Ascending aorta (tissue), 2 donors: ENCODE measurements at regions not wholly inside any gene's neighbourhood (a gene's known extent, or its start where the extent isn't known, plus 50 kb on each side); places are given as distances from the start of the nearest gene placed in this dataset.

ENCODE experiments used
- DNase-seq, 2 donors: peaks; one replicate each; pipeline ENCODE4 v3.0.0-alpha.2; 2019; ENCODE audit warnings: low spot score in 2 of 2
- H3K27ac ChIP-seq, 2 donors: fragments of 200-600 bp; sonication (generic); one replicate each; pipeline ENCODE4 v1.5.1; 2016 to 2017; ENCODE audit warnings: mild to moderate bottlenecking in 1 of 2
- H3K27me3 ChIP-seq: fragments of 200-600 bp; sonication (generic); one replicate; pipeline ENCODE4 v1.5.1; 2017
- H3K36me3 ChIP-seq, 2 donors: fragments of 200-600 bp; sonication (generic); one replicate each; pipeline ENCODE4 v1.5.1; 2016
- H3K4me1 ChIP-seq, 2 donors: fragments of 200-600 bp; sonication (generic); one replicate each; pipeline ENCODE4 v1.5.1; 2016 to 2017; ENCODE audit warnings: mild to moderate bottlenecking in 1 of 2
- H3K4me3 ChIP-seq, 2 donors: fragments of 200-600 bp; sonication (generic); one replicate each; pipeline ENCODE4 v1.5.1; 2016 to 2017; ENCODE audit warnings: mild to moderate bottlenecking in 1 of 2
- H3K9me3 ChIP-seq, 2 donors: fragments of 200-600 bp; sonication (generic); one replicate each; pipeline ENCODE4 v1.5.1; 2016
- intact Hi-C: fragments of 100-400 bp; cut with DNase I; formaldehyde crosslinking; loops from one replicate; pipeline ENCODE4 v1.15.1; 2023
- TF ChIP-seq, protein P1 (sequence below), 3 experiments: fragments of 200-600 bp in 2 of 3; fragments of 450-650 bp in 1 of 3; sonication (generic) in 2 of 3; IDR thresholded peaks; one replicate each; pipeline ENCODE4 v1.5.1; 2016 to 2019; ENCODE audit warnings: antibody characterized with exemption in 3 of 3, mild to moderate bottlenecking in 1 of 3, moderate library complexity in 1 of 3

DNA sequence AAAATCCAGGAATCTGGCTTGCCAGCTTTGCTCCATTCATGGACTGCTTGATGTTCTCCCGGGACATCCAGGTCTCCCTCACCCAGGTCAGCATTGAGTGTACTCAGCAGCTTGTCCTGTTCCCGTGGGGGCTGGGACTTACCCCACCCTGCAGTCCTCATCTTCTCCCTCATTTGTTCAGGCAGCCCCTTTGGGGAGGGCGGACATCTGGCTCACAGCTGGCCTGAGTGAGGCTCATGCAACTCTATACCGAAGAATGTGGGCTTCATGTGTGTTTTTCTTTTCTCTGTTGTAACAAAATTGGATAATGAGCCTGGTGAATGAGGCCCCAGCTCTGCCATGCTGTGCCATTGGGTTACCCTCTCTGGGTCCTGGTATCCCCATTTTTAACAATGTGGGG is 227.7 kb upstream of the TENM4 start:
- intact Hi-C loops, result no loop called here
- H3K36me3 ChIP-seq, result no peaks in the 10 kb centered on the region
- DNase-seq, result no peak
- no peak overlapping the region for H3K27ac ChIP-seq
- no peaks in the 10 kb centered on the region for H3K27me3 ChIP-seq
- H3K4me1 ChIP-seq, result no peaks in the 10 kb centered on the region
- H3K4me3 ChIP-seq, result no peak overlapping the region
- TF ChIP-seq, protein P1, sequence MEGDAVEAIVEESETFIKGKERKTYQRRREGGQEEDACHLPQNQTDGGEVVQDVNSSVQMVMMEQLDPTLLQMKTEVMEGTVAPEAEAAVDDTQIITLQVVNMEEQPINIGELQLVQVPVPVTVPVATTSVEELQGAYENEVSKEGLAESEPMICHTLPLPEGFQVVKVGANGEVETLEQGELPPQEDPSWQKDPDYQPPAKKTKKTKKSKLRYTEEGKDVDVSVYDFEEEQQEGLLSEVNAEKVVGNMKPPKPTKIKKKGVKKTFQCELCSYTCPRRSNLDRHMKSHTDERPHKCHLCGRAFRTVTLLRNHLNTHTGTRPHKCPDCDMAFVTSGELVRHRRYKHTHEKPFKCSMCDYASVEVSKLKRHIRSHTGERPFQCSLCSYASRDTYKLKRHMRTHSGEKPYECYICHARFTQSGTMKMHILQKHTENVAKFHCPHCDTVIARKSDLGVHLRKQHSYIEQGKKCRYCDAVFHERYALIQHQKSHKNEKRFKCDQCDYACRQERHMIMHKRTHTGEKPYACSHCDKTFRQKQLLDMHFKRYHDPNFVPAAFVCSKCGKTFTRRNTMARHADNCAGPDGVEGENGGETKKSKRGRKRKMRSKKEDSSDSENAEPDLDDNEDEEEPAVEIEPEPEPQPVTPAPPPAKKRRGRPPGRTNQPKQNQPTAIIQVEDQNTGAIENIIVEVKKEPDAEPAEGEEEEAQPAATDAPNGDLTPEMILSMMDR (IDR thresholded peaks at IDR 0.05), result no peak
- H3K9me3 ChIP-seq, result no peaks in the 10 kb centered on the region

DNA sequence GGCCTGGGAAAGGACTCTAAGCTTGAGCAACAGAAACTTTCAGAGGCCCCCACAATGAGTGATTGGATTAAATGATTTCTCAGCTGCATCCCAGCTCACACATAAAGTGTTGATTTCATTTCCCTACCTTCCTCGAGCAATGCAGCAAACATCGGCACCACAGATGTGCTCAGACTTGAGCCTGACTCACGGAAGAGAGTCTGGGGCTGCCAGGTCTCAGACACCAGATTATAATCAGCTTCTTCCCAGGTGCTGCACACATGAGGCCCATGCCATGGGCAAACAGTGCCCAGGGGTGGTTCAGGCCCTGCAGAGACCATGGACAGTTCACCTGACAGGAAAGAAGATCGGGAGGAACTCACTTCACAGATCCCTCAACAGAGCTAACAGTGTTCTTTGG is 226.6 kb upstream of the TENM4 start:
- Histone ChIP-seq H3K9me3 (no peaks in the 10 kb centered on the region), H3K27me3 (no peaks in the 10 kb centered on the region), H3K4me1 (no peaks in the 10 kb centered on the region), H3K4me3 (no peak overlapping the region), H3K36me3 (no peaks in the 10 kb centered on the region), H3K27ac (no peak overlapping the region)
- intact Hi-C loops, result no loop called here
- DNase-seq, result no peak
- TF ChIP-seq, protein P1 (IDR thresholded peaks at IDR 0.05), result no peak

DNA sequence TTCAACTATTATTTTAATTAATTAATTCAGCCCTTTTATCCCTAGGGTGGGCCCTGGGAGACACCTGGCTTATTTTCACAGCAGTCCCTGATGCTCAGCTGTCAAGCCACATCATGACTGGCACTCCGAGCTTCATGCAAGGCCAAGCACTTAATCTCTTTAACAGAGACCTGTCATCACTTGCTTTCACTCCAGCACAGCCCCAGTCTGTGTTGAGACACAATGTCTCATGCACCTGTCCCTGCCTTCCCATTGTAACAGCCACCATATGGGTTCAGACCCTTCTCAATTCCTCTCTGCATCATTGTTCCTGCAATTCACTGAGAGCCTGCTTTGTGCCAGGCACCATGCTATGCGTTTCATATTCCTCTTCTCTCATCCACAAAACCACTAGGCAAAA is 222.2 kb upstream of the TENM4 start:
- H3K27ac ChIP-seq, result no peak overlapping the region
- H3K27me3 ChIP-seq, result no peaks in the 10 kb centered on the region
- H3K4me3 ChIP-seq, result no peak overlapping the region
- intact Hi-C loops, result no loop called here
- H3K4me1 ChIP-seq, result no peaks in the 10 kb centered on the region
- H3K9me3 ChIP-seq, result no peaks in the 10 kb centered on the region
- TF ChIP-seq, protein P1 (IDR thresholded peaks at IDR 0.05), result no peak
- H3K36me3 ChIP-seq, result no peaks in the 10 kb centered on the region
- DNase-seq, result no peak

DNA sequence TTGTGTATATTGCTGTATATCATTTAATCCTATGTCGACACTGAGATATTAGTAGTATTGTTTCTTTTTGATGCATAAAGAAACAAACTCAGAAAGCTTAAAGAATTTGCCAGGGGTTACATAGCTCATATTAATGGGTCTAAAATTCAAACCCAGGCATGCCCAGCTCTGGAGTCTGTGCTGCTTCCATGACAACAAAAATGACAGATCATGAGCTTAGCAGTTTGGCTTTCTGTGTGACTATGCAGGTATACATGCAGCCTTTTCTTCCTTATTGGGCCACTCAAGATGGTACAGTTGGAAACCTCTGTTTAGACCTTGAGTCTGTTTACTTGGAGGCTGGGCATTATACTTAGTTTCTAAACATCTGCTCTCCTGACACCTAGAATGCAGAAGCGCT is 220.5 kb upstream of the TENM4 start:
- Histone ChIP-seq H3K4me1 (no peaks in the 10 kb centered on the region), H3K9me3 (no peaks in the 10 kb centered on the region), H3K36me3 (no peaks in the 10 kb centered on the region), H3K27ac (no peak overlapping the region), H3K4me3 (no peak overlapping the region), H3K27me3 (no peaks in the 10 kb centered on the region)
- DNase-seq, result no peak
- intact Hi-C loops, result no loop called here
- TF ChIP-seq, protein P1 (IDR thresholded peaks at IDR 0.05), result no peak

DNA sequence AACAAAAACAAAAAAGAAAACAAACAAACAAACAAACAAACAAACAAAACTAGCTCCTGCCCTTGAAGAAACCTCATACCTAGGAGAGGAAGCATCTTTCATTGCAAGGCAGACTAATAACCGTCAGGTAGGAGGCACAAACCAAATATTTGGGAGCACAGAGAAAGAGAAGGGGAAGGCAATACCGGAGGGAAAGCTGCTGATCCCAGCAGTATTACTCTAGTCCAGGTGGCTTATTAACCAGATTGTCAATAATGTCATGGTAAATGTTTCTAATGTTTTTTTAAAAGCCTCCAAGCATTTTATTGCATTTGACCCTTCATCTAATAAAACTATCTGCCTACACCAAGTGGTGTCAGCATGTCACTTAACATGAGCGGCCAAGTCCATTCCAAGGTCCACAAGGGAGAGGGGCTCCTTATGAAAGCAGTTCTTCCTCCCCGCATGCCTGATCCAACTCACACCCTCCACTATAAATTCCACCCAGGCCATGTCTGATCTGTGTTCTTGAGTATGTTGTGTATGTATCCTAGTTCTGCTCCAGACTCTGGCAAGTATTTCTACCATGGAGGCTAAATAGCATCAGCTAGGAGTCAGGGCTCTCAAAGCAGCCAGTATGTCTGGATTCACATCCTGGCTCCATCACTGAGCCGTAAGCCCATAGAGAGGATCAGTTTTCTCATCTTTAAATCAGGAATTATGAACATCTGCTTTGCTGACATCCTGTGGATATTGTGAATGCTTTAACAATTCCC is 208.1 kb upstream of the TENM4 start:
- Histone ChIP-seq H3K27me3 (no peaks in the 10 kb centered on the region), H3K4me1 (no peaks in the 10 kb centered on the region), H3K4me3 (no peak overlapping the region), H3K36me3 (no peaks in the 10 kb centered on the region), H3K27ac (no peak overlapping the region), H3K9me3 (no peaks in the 10 kb centered on the region)
- intact Hi-C loops, result no loop called here
- no peak for DNase-seq
- TF ChIP-seq, protein P1 (IDR thresholded peaks at IDR 0.05), result no peak

DNA sequence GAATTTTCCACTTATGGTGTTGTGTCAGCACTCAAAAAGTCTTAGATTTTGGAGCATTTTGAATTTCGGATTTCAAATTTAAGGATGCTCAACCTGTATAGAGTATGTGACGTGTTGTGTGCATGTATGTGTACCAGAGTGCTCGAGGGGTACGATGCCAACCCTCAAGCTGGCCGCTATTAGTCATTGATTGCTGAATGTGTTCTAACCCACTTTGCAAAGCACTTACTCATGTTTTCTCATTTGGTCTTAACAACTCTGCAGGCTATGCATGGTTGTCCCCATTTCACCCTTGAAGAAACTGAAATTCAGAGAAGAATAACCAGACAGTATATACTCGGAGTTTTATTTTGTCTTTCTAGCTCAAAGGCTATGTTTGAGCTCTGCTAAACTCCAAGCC is 196.4 kb upstream of the TENM4 start:
- intact Hi-C loops, result no loop called here
- no peaks in the 10 kb centered on the region for H3K27me3 ChIP-seq
- no peaks in the 10 kb centered on the region for H3K9me3 ChIP-seq

More for the DNA sequence above, 196.4 kb upstream of the TENM4 start:
- DNase-seq, result no peak
- no peaks in the 10 kb centered on the region for H3K4me1 ChIP-seq
- TF ChIP-seq, protein P1 (IDR thresholded peaks at IDR 0.05), result no peak
- H3K27ac ChIP-seq, result no peak overlapping the region
- H3K4me3 ChIP-seq, result no peak overlapping the region
- no peaks in the 10 kb centered on the region for H3K36me3 ChIP-seq
